GM10248 (cell line): ENCODE measurements at regions not wholly inside any gene's neighbourhood (a gene's known extent, or its start where the extent isn't known, plus 50 kb on each side); places are given as distances from the start of the nearest gene placed in this dataset.

Experiments
- CTCF ChIA-PET: fragments of 300-600 bp; sonication (Branson Sonifier 250); formaldehyde crosslinking; extraction: SDS; loops from one replicate; lab custom pipeline; 2021; ENCODE audit warnings: antibody characterized with exemption; lab: Yijun Ruan, JAX
- POLR2A ChIA-PET: fragments of 350-650 bp; sonication (Branson Sonifier 250); formaldehyde crosslinking; extraction: SDS; loops from one replicate; lab custom pipeline; 2020; ENCODE audit warnings: antibody characterized with exemption; lab: Yijun Ruan, JAX
- DNase-seq: peaks from one replicate; pipeline ENCODE4 v3.0.0; 2012; ENCODE audit errors: extremely low spot score
- CTCF ChIP-seq: IDR thresholded peaks from 2 replicates; pipeline ENCODE4 v1.5.1; 2012; ENCODE audit warnings: mild to moderate bottlenecking, low read depth; ENCODE audit errors: extremely low read depth, missing control alignments, control extremely low read depth

- no peak for DNase-seq
- TF ChIP-seq CTCF = no peak
- CTCF ChIA-PET = interaction anchor here (1.7 kb wide), 1 partner anchor 15 kb away, joined by 7 read pairs; no protein-coding TSS in a partner anchor
- POLR2A ChIA-PET = no interaction called here
Observed at GRCh38 chr2:13156916-13157315, 440.2 kb downstream of the TRIB2 start.

GRCh38 chr2:13158466-13158865 lies 441.7 kb downstream of the TRIB2 start:
- DNase-seq = no peak
- TF ChIP-seq CTCF = no peak
- ChIA-PET CTCF (interaction anchor here (1.8 kb wide), 1 partner anchor 12 kb away, joined by 5 read pairs; no protein-coding TSS in a partner anchor), POLR2A (no interaction called here)

- no peak for TF ChIP-seq CTCF
- no peak for DNase-seq
- CTCF ChIA-PET = no interaction called here
- POLR2A ChIA-PET = no interaction called here
Observed at GRCh38 chr2:13180729-13181128, 464.0 kb downstream of the TRIB2 start.

GRCh38 chr2:13193075-13193474 lies 476.3 kb downstream of the TRIB2 start:
- CTCF ChIA-PET = interaction anchor here (2.2 kb wide), 1 partner anchor 9 kb away, joined by 5 read pairs; no protein-coding TSS in a partner anchor

GRCh38 chr2:13193900-13194299 lies 477.2 kb downstream of the TRIB2 start:
- peak; percentile 44 for TF ChIP-seq CTCF
- ChIA-PET CTCF (interaction anchor here (2.2 kb wide), 1 partner anchor 10 kb away, joined by 5 read pairs; no protein-coding TSS in a partner anchor), POLR2A (no interaction called here)
- DNase-seq = peak; percentile 9

More at GRCh38 chr2:13193075-13193474, 476.3 kb downstream of the TRIB2 start:
- POLR2A ChIA-PET = no interaction called here
- TF ChIP-seq CTCF = no peak
- no peak for DNase-seq

GRCh38 chr2:13195270-13195669 lies 478.5 kb downstream of the TRIB2 start:
- CTCF ChIA-PET = no interaction called here
- POLR2A ChIA-PET = no interaction called here
- no peak for TF ChIP-seq CTCF
- DNase-seq = no peak
